H1 (cell line): ENCODE measurements at regions not wholly inside any gene's neighbourhood (a gene's known extent, or its start where the extent isn't known, plus 50 kb on each side); places are given as distances from the start of the nearest gene placed in this dataset.

Source experiments
- CTCF ChIA-PET: fragments of 300-600 bp; sonication (Branson Sonifier 250); formaldehyde crosslinking; loops from one replicate; lab custom pipeline; 2021; ENCODE audit not compliant: partially characterized antibody; lab: Charles Lee
- POLR2A ChIA-PET: fragments of 300-600 bp; sonication (Branson Sonifier 250); formaldehyde crosslinking; loops from one replicate; lab custom pipeline; 2021; ENCODE audit warnings: inconsistent platforms; ENCODE audit not compliant: partially characterized antibody; lab: Charles Lee
- DNase-seq, 2 experiments: peaks; one replicate each; pipeline versions ENCODE4 v3.0.0 to v3.0.0-alpha.2; 2010 to 2022; ENCODE audit warnings: low spot score in 2 of 2, low read depth in 1 of 2, mixed read lengths in 1 of 2
- FAIRE-seq: peaks from 2 replicates; lab custom pipeline; 2011; peaks lifted over from hg19 to GRCh38; lab: Jason Lieb, UNC
- H2AFZ ChIP-seq: 2 replicates; pipeline ENCODE4 v1.8.1; 2012; ENCODE audit warnings: low read length, inconsistent platforms
- H2AK5ac ChIP-seq: 2 replicates; pipeline ENCODE4 v1.6.1; 2013; ENCODE audit warnings: low read depth, low read length
- H2BK120ac ChIP-seq: replicated peaks from 2 replicates; pipeline ENCODE3; 2013; ENCODE audit warnings: low read depth, low read length, inconsistent platforms
- H2BK12ac ChIP-seq: 2 replicates; pipeline ENCODE4 v1.6.1; 2013; ENCODE audit warnings: low read depth, low read length
- H2BK15ac ChIP-seq: 2 replicates; pipeline ENCODE4 v1.6.1; 2013; ENCODE audit warnings: low read length
- H2BK20ac ChIP-seq: 2 replicates; pipeline ENCODE4 v1.6.1; 2013; ENCODE audit warnings: low read length
- H2BK5ac ChIP-seq: 2 replicates; pipeline ENCODE4 v1.6.1; 2013; ENCODE audit warnings: low read depth, low read length
- H3K14ac ChIP-seq: 2 replicates; pipeline ENCODE4 v1.6.1; 2013; ENCODE audit warnings: inconsistent platforms; ENCODE audit not compliant: insufficient read length
- H3K18ac ChIP-seq: 2 replicates; pipeline ENCODE4 v1.6.1; 2013; ENCODE audit warnings: low read length; ENCODE audit errors: extremely low read depth
- H3K23ac ChIP-seq: 2 replicates; pipeline ENCODE4 v1.6.1; 2013; ENCODE audit warnings: inconsistent platforms; ENCODE audit not compliant: insufficient read length
- H3K23me2 ChIP-seq: 2 replicates; pipeline ENCODE4 v1.6.1; 2013; ENCODE audit warnings: low read depth, low read length
- H3K27ac ChIP-seq: 2 replicates; pipeline ENCODE4 v1.6.1; 2011; ENCODE audit warnings: low read depth, low read length, inconsistent platforms
- H3K27me3 ChIP-seq, 4 experiments: replicated peaks in 1 of 4; 1 replicate in 1 of 4; 2 replicates in 3 of 4; pipeline versions ENCODE4 v1.6.1 to v1.8.1; 2011 to 2013; ENCODE audit warnings: low read length in 3 of 4, mild to moderate bottlenecking in 3 of 4, inconsistent platforms in 2 of 4, mixed read lengths in 2 of 4, moderate library complexity in 1 of 4; ENCODE audit not compliant: control insufficient read depth in 3 of 4, insufficient read depth in 3 of 4; ENCODE audit errors: extremely low read depth in 1 of 4
- H3K36me3 ChIP-seq, 4 experiments: 2 replicates each; pipeline versions ENCODE4 v1.6.1 to v1.8.1; 2011 to 2013; ENCODE audit warnings: mild to moderate bottlenecking in 4 of 4, low read length in 3 of 4, moderate library complexity in 2 of 4, control low read depth in 1 of 4, inconsistent platforms in 1 of 4; ENCODE audit not compliant: insufficient read depth in 4 of 4, control insufficient read depth in 2 of 4
- H3K4ac ChIP-seq: replicated peaks from 2 replicates; pipeline ENCODE3; 2013; ENCODE audit warnings: low read length, low read depth, mixed read lengths, inconsistent platforms; ENCODE audit not compliant: insufficient read length
- H3K4me1 ChIP-seq, 4 experiments: replicated peaks in 1 of 4; 1 replicate in 1 of 4; 2 replicates in 3 of 4; pipeline versions ENCODE4 v1.6.1 to v1.8.1; 2011 to 2013; ENCODE audit warnings: low read length in 3 of 4, inconsistent platforms in 2 of 4, mixed read lengths in 1 of 4; ENCODE audit not compliant: insufficient read depth in 4 of 4, control insufficient read depth in 3 of 4
- H3K4me2 ChIP-seq, 2 experiments: 2 replicates each; pipeline versions ENCODE4 v1.6.1 to v1.8.1; 2011 to 2013; ENCODE audit warnings: low read depth in 2 of 2, low read length in 2 of 2, control low read depth in 1 of 2, inconsistent platforms in 1 of 2, mild to moderate bottlenecking in 1 of 2; ENCODE audit not compliant: insufficient read depth in 1 of 2
- H3K4me3 ChIP-seq, 4 experiments: fragments of 200-600, 300-600 bp in 1 of 4; sonication (generic), shearing (Covaris generic), sonication (Bioruptor Twin) in 1 of 4; 2 replicates each; pipeline versions ENCODE4 v1.5.1 to v1.8.1; 2011 to 2016; ENCODE audit warnings: low read length in 4 of 4, low read depth in 3 of 4, control low read depth in 2 of 4, inconsistent platforms in 2 of 4, mild to moderate bottlenecking in 2 of 4, mixed read lengths in 1 of 4, moderate library complexity in 1 of 4; ENCODE audit not compliant: insufficient read depth in 2 of 4; ENCODE audit errors: extremely low read depth in 1 of 4
- H3K56ac ChIP-seq: replicated peaks from 2 replicates; pipeline ENCODE3; 2013; ENCODE audit warnings: low read depth, mild to moderate bottlenecking, mixed read lengths, low read length, inconsistent platforms; ENCODE audit not compliant: insufficient read length
- H3K79me1 ChIP-seq: 2 replicates; pipeline ENCODE4 v1.6.1; 2013; ENCODE audit warnings: low read depth, low read length, control low read depth
- H3K79me2 ChIP-seq, 2 experiments: 2 replicates each; pipeline versions ENCODE4 v1.6.1 to v1.8.1; 2012 to 2013; ENCODE audit warnings: low read length in 2 of 2, mild to moderate bottlenecking in 2 of 2, inconsistent platforms in 1 of 2; ENCODE audit not compliant: insufficient read depth in 2 of 2, control insufficient read depth in 1 of 2
- H3K9ac ChIP-seq, 4 experiments: replicated peaks in 1 of 4; 1 replicate in 1 of 4; 2 replicates in 3 of 4; pipeline versions ENCODE4 v1.6.1 to v1.8.1; 2011 to 2013; ENCODE audit warnings: low read depth in 3 of 4, low read length in 3 of 4, control low read depth in 2 of 4, mild to moderate bottlenecking in 2 of 4, moderate library complexity in 2 of 4, inconsistent platforms in 1 of 4; ENCODE audit errors: extremely low read depth in 1 of 4
- H3K9me3 ChIP-seq, 2 experiments: 2 replicates each; pipeline versions ENCODE4 v1.6.1 to v1.8.1; 2012 to 2013; ENCODE audit warnings: mild to moderate bottlenecking in 2 of 2, moderate library complexity in 2 of 2, control low read depth in 1 of 2, inconsistent platforms in 1 of 2, low read depth in 1 of 2, low read length in 1 of 2, mixed read lengths in 1 of 2; ENCODE audit not compliant: insufficient read depth in 2 of 2
- H4K20me1 ChIP-seq, 2 experiments: replicated peaks in 1 of 2; 2 replicates each; pipeline versions ENCODE3 to v1.8.1; 2011 to 2013; ENCODE audit warnings: inconsistent platforms in 2 of 2, low read length in 2 of 2, mild to moderate bottlenecking in 1 of 2; ENCODE audit not compliant: insufficient read depth in 2 of 2, control insufficient read depth in 1 of 2
- H4K5ac ChIP-seq: 2 replicates; pipeline ENCODE4 v1.6.1; 2013; ENCODE audit warnings: low read length, low read depth, mixed read lengths, inconsistent platforms; ENCODE audit not compliant: insufficient read length
- H4K8ac ChIP-seq: 2 replicates; pipeline ENCODE4 v1.8.0; 2013; ENCODE audit warnings: mild to moderate bottlenecking, moderate library complexity, low read length, inconsistent platforms; ENCODE audit not compliant: insufficient read depth; ENCODE audit errors: extremely low read depth
- H4K91ac ChIP-seq: replicated peaks from 2 replicates; pipeline ENCODE3; 2013; ENCODE audit warnings: low read length, mixed read lengths, inconsistent platforms; ENCODE audit not compliant: insufficient read length
- CBX5 ChIP-seq: fragments of 300-800, 300-1000 bp; sonication (generic); IDR thresholded peaks from 2 replicates; pipeline ENCODE4 v1.7.1; 2016; ENCODE audit warnings: antibody characterized with exemption, low read length, low read depth
- CTBP2 ChIP-seq: IDR thresholded peaks from 2 replicates; pipeline ENCODE4 v1.7.0; 2011; ENCODE audit warnings: borderline replicate concordance, mild to moderate bottlenecking, moderate library complexity, mixed read lengths, low read length; ENCODE audit not compliant: insufficient read depth, insufficient read length
- EGR1 ChIP-seq: IDR thresholded peaks from 2 replicates; pipeline ENCODE4 v1.6.1; 2011; ENCODE audit warnings: low read depth, low read length, borderline replicate concordance
- JUN ChIP-seq: IDR thresholded peaks from 2 replicates; pipeline ENCODE4 v1.6.1; 2011; ENCODE audit warnings: low read depth, mild to moderate bottlenecking, improper control_type of control experiment, low read length
- KDM5A ChIP-seq: fragments of 200-600 bp; IDR thresholded peaks from 2 replicates; pipeline ENCODE4 v1.7.1; 2012; ENCODE audit warnings: mild to moderate bottlenecking, low read length, inconsistent platforms, mixed read lengths
- NANOG ChIP-seq: IDR thresholded peaks from 2 replicates; pipeline ENCODE4 v1.6.1; 2011; ENCODE audit warnings: low read length, low read depth, mild to moderate bottlenecking, inconsistent platforms; ENCODE audit not compliant: insufficient read depth, poor library complexity, severe bottlenecking
- RBBP5 ChIP-seq: IDR thresholded peaks from 2 replicates; pipeline ENCODE4 v1.7.1; 2012; ENCODE audit warnings: low read depth, mild to moderate bottlenecking, inconsistent platforms, low read length, moderate library complexity, borderline replicate concordance
- RFX5 ChIP-seq: IDR thresholded peaks from 2 replicates; pipeline ENCODE4 v1.6.1; 2011; ENCODE audit warnings: low read depth, low read length, improper control_type of control experiment, borderline replicate concordance
- RXRA ChIP-seq: IDR thresholded peaks from 2 replicates; pipeline ENCODE4 v1.6.1; 2011; ENCODE audit warnings: low read depth, mild to moderate bottlenecking, low read length, moderate library complexity; ENCODE audit not compliant: insufficient read depth
- SAP30 ChIP-seq: fragments of 300-600 bp; sonication (generic); IDR thresholded peaks from 2 replicates; pipeline ENCODE4 v1.7.1; 2012; ENCODE audit warnings: low read length, moderate library complexity, mild to moderate bottlenecking, inconsistent platforms; ENCODE audit not compliant: insufficient read depth, insufficient replicate concordance
- SP1 ChIP-seq: IDR thresholded peaks from 2 replicates; pipeline ENCODE4 v1.6.1; 2011; ENCODE audit warnings: low read depth, low read length
- TAF7 ChIP-seq: optimal IDR thresholded peaks from 2 replicates; pipeline ENCODE3; 2011; ENCODE audit warnings: low read depth, mild to moderate bottlenecking, inconsistent platforms, low read length, moderate library complexity, borderline replicate concordance
- WGBS, 2 experiments: shearing (Covaris generic) in 1 of 2; methylation state at CpG; one replicate each; pipeline versions ENCODE4 v1.1.6 to v1.1.7; 2013 to 2015; ENCODE audit warnings: low lambda C conversion rate in 2 of 2, mixed read lengths in 2 of 2, inconsistent platforms in 1 of 2, low coverage in 1 of 2, missing lambda C conversion rate in 1 of 2; ENCODE audit not compliant: insufficient replicate concordance in 2 of 2, insufficient coverage in 1 of 2, insufficient read length in 1 of 2; ENCODE audit errors: extremely low coverage in 1 of 2, missing lambda C conversion rate in 1 of 2; 5-methylcytosine and 5-hydroxymethylcytosine counted together

DNA sequence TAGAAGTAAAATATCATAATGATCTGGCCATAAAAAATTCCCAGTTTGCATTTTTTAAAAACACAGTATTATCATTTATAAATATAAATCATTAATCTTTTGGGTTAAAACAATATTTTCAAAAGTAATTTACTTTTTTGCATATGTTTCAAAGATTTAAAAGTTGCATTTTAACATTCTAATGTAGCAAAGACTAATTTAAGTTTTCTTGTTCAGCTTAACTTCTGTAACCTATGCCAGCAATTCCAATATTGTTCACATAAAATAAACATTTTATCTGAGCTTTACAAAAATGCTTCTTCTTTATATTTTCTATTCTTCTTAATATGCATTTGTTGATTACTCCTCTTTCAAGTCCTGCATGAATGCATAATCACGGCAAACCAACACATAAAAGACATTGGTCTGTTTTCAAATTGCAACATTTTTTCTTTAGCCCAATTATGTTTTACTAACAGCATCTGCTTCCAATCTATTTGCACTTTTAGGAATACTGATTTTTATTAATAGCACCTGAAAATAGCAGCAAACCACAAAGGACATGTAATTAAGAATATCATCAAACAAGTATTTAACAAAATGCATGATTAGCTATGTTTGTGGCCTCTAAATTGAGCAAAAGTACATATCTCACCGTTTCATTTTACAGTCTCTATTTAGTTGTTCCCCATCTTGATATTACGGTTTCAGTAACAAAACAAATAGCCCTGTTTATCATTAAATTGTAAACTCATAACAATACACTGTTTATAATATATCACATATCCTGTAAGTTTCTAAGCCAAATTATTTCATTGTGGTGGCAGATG, 286.9 kb upstream of the NFE2L3 start:
- H3K9ac ChIP-seq, result no peak overlapping the region
- H3K23ac ChIP-seq, result no peak overlapping the region
- no peak overlapping the region for H4K5ac ChIP-seq
- no peak overlapping the region for H3K27ac ChIP-seq
- no peak overlapping the region for H3K14ac ChIP-seq
- no peak overlapping the region for H4K8ac ChIP-seq
- no peaks in the 10 kb centered on the region for H3K36me3 ChIP-seq
- DNase-seq (no peak), FAIRE-seq (no peak)
- no peaks in the 10 kb centered on the region for H3K79me1 ChIP-seq
- no peak overlapping the region for H2BK12ac ChIP-seq
- no peak overlapping the region for H3K4ac ChIP-seq
- H2BK15ac ChIP-seq, result no peak overlapping the region
- WGBS, 2 experiments, result 49% methylated on average over 3 of the region's 3 CpGs; no CpG with 5 or more reads in 1 of the 2 experiments
- H3K4me2 ChIP-seq, result no peak overlapping the region
- H3K79me2 ChIP-seq, result no peaks in the 10 kb centered on the region
- peaks cover 14 to 21% (median 17%) of the 10 kb centered on the region in 4 experiments; a peak in 6 of 7 replicates for H3K27me3 ChIP-seq
- CTCF ChIA-PET, result no interaction called here
- no peak overlapping the region for H3K4me3 ChIP-seq
- H2AK5ac ChIP-seq, result no peak overlapping the region
- POLR2A ChIA-PET, result interaction anchor here (1.0 kb wide), 1 partner anchor 255 kb away, joined by 3 read pairs; no protein-coding TSS in a partner anchor
- no peak overlapping the region for H2BK20ac ChIP-seq
- H2BK120ac ChIP-seq, result no peak overlapping the region
- H3K9me3 ChIP-seq, result no peaks in the 10 kb centered on the region
- peaks cover 3 to 5% of the 10 kb centered on the region in 2 experiments for H4K20me1 ChIP-seq
- no peak overlapping the region for H2AFZ ChIP-seq
- no peak overlapping the region for H2BK5ac ChIP-seq
- no peak overlapping the region for H3K56ac ChIP-seq
- H4K91ac ChIP-seq, result no peak overlapping the region
- H3K4me1 ChIP-seq, result no peaks in the 10 kb centered on the region
- no peak overlapping the region for H3K18ac ChIP-seq
- H3K23me2 ChIP-seq, result no peaks in the 10 kb centered on the region
- no peak for TF ChIP-seq TAF7
- TF ChIP-seq SP1, result no peak
- no peak for TF ChIP-seq SAP30
- TF ChIP-seq JUN, result no peak
- no peak for TF ChIP-seq CTBP2
- TF ChIP-seq NANOG, result no peak
- no peak for TF ChIP-seq RXRA
- TF ChIP-seq RFX5, result no peak
- TF ChIP-seq EGR1, result no peak
- TF ChIP-seq RBBP5, result no peak
- TF ChIP-seq CBX5, result no peak
- TF ChIP-seq KDM5A, result no peak
